ENCODE measurements at regions not wholly inside any gene's neighbourhood (a gene's known extent, or its start where the extent isn't known, plus 50 kb on each side); places are given as distances from the start of the nearest gene placed in this dataset.

DNA sequence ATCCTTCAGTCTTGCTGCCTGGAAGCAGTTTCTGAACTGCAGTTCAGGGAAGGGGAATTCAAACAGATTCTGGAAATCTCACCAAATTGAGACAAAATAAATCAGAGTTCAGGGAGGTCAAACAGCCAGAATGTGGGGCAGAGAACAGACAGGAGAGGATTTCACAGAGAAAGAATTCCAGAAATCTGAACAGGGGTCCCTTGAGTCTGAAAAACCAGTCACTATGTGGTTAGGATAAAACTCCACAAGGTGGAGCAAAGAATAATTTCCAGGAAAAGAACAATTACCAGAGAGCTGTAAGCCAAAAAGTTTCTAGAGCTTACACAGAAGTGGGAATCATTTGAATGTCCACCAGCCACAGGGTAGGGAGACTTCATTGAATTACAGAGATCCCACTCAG lies 84.7 kb downstream of the URB2 start:
- POLR2A ChIA-PET = no interaction called here
- ATAC-seq (no peak), DNase-seq (no peak)
- Mint-ChIP-seq H3K4me1 (ENCODE audit: low read depth) (no peaks in the 10 kb centered on the region), H3K27me3 (peaks cover 2% of the 10 kb centered on the region), H3K4me3 (no peak overlapping the region), H3K9me3 (peaks cover 8% of the 10 kb centered on the region), H3K27ac (no peak overlapping the region), H3K36me3 (ENCODE audit: low read depth) (no peaks in the 10 kb centered on the region)
- CTCF ChIA-PET = no interaction called here
- TF ChIP-seq CTCF (IDR thresholded peaks at IDR 0.05) = no peak
- intact Hi-C loops (cut with micrococcal nuclease) = no loop called here

GRCh38 chr1:229714306-229714705 lies 88.3 kb downstream of the URB2 start:
- DNase-seq (no peak), ATAC-seq (no peak)
- CTCF ChIA-PET = interaction anchor here (1.1 to 1.5 kb wide), 2 partner anchors 10 to 434 kb away, joined by 3 to 4 read pairs; no protein-coding TSS in a partner anchor
- no peaks in the 10 kb centered on the region for H3K4me1 Mint-ChIP-seq (ENCODE audit: low read depth)
- H3K27ac Mint-ChIP-seq = no peak overlapping the region
- no peaks in the 10 kb centered on the region for H3K36me3 Mint-ChIP-seq (ENCODE audit: low read depth)
- intact Hi-C loops (cut with micrococcal nuclease) = no loop called here
- no peak overlapping the region for H3K4me3 Mint-ChIP-seq
- no peaks in the 10 kb centered on the region for H3K9me3 Mint-ChIP-seq
- TF ChIP-seq CTCF (IDR thresholded peaks at IDR 0.05) = no peak
- POLR2A ChIA-PET = interaction anchor here (0.7 kb wide), 1 partner anchor 99 kb away, joined by 3 read pairs; no protein-coding TSS in a partner anchor
- H3K27me3 Mint-ChIP-seq = peaks cover 2% of the 10 kb centered on the region

- CTCF ChIA-PET = interaction anchor here (1.1 to 1.5 kb wide), 4 partner anchors 11 to 590 kb away, joined by 3 to 5 read pairs (median 3); no protein-coding TSS in a partner anchor
- Mint-ChIP-seq H3K27ac (no peak overlapping the region), H3K27me3 (peaks cover 4% of the 10 kb centered on the region), H3K9me3 (no peaks in the 10 kb centered on the region), H3K4me1 (ENCODE audit: low read depth) (no peaks in the 10 kb centered on the region), H3K4me3 (no peak overlapping the region), H3K36me3 (ENCODE audit: low read depth) (no peaks in the 10 kb centered on the region)
- ATAC-seq (no peak), DNase-seq (peak; percentile 56)
- peak; percentile 45 for TF ChIP-seq CTCF (IDR thresholded peaks at IDR 0.05)
- intact Hi-C loops (cut with micrococcal nuclease) = no loop called here
- POLR2A ChIA-PET = no interaction called here
Measured at GRCh38 chr1:229714964-229715603, 89.0 kb downstream of the URB2 start.

GRCh38 chr1:229716069-229716468 lies 90.0 kb downstream of the URB2 start:
- no peaks in the 10 kb centered on the region for H3K9me3 Mint-ChIP-seq
- peaks cover 2% of the 10 kb centered on the region for H3K27me3 Mint-ChIP-seq
- intact Hi-C loops (cut with micrococcal nuclease) = no loop called here
- H3K4me3 Mint-ChIP-seq = no peak overlapping the region
- no peak for DNase-seq
- no peaks in the 10 kb centered on the region for H3K4me1 Mint-ChIP-seq (ENCODE audit: low read depth)
- no peak for TF ChIP-seq CTCF (IDR thresholded peaks at IDR 0.05)
- ChIA-PET CTCF (interaction anchor here (1.2 to 1.5 kb wide), 3 partner anchors 56 to 589 kb away, joined by 3 to 5 read pairs (median 3); no protein-coding TSS in a partner anchor), POLR2A (no interaction called here)
- no peak for ATAC-seq
- no peak overlapping the region for H3K27ac Mint-ChIP-seq
- no peaks in the 10 kb centered on the region for H3K36me3 Mint-ChIP-seq (ENCODE audit: low read depth)

- no peaks in the 10 kb centered on the region for H3K36me3 Mint-ChIP-seq (ENCODE audit: low read depth)
- no peak overlapping the region for H3K27ac Mint-ChIP-seq
- no peak for ATAC-seq
- TF ChIP-seq CTCF (IDR thresholded peaks at IDR 0.05) = no peak
- intact Hi-C loops (cut with micrococcal nuclease) = no loop called here
- peaks cover 4% of the 10 kb centered on the region for H3K27me3 Mint-ChIP-seq
- ChIA-PET POLR2A (no interaction called here), CTCF (interaction anchor here (1.4 kb wide), 1 partner anchor 56 kb away, joined by 5 read pairs; no protein-coding TSS in a partner anchor)
- H3K4me1 Mint-ChIP-seq (ENCODE audit: low read depth) = no peaks in the 10 kb centered on the region
- no peak for DNase-seq
- no peaks in the 10 kb centered on the region for H3K9me3 Mint-ChIP-seq
- H3K4me3 Mint-ChIP-seq = no peak overlapping the region
Measured at GRCh38 chr1:229716704-229717103, 90.7 kb downstream of the URB2 start.

Measured in activated CD8-positive, alpha-beta T cell treated with anti-CD3 and anti-CD28 coated beads for 36 hours (primary cell).